GM19025 (cell line): ENCODE measurements at regions not wholly inside any gene's neighbourhood (a gene's known extent, or its start where the extent isn't known, plus 50 kb on each side); places are given as distances from the start of the nearest gene placed in this dataset.

ENCODE experiments used
- ATAC-seq: cut with Tn5 transposase; IDR thresholded peaks from one replicate; pipeline ENCODE4 v1.9.1; 2021; ENCODE audit warnings: mild to moderate bottlenecking, low read depth, moderate library complexity; ENCODE audit not compliant: unreplicated experiment

- no peak for ATAC-seq
Observed at GRCh38 chr5:30765706-30766105, 427.8 kb upstream of the CDH6 start.

DNA sequence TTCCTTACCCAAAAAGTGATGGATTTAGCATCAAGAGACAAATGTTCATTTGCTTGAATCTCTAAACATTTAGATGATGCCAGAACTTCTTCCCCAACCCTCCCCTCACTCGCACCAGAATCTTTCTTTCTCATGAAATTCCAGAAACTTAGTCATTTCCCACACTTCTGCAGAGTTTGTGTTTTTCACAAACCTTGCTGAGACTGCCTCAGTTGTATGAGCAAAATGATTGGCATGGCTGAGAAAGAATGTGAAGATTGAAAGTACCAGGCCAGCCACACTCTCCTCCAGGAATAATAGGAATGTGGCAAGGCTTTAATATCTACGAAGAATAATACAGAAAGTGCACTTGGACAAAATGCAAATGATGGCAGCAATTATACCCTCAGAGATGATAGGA lies 428.3 kb upstream of the CDH6 start:
- no peak for ATAC-seq

- no peak for ATAC-seq
Observed at GRCh38 chr5:30764704-30765103, 428.8 kb upstream of the CDH6 start.

DNA sequence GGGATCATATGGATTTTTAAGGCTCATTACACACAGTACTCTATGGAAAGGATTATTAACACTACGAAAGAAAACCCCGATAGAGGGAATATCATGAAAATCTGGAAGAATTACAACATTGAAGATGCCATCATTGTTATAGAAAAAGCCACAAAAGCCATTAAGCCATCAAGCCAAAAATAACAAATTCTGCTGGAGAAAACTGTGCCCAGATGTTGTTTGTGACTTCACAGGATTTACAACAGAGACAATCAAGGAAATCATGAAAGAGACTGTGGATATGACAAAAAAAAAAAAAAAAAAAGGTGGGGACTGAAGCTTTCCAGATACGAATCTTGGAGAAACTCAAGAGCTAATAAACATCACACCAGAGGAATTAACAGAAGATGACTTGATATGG lies 433.8 kb upstream of the CDH6 start:
- no peak for ATAC-seq

GRCh38 chr5:30752015-30752414 lies 441.5 kb upstream of the CDH6 start:
- no peak for ATAC-seq

DNA sequence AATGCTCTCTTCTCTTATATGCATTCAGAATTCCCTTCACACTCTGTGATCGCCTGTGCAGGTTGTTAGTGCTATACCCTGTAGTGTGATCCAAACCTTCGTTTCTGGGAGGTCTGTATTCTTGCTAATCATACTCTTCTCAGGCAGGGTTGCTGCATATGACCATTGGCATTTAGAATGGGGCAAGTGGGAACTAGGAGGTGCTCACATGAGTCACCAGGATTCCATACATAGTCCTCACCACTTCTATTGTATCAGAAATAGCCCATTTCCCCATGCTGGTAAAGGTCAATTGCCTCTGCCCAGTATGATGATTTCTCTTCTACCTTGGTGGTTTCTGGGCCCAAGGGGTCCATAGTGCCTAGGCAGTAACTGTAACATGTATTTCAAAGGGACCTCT lies 443.5 kb upstream of the CDH6 start:
- ATAC-seq: no peak

DNA sequence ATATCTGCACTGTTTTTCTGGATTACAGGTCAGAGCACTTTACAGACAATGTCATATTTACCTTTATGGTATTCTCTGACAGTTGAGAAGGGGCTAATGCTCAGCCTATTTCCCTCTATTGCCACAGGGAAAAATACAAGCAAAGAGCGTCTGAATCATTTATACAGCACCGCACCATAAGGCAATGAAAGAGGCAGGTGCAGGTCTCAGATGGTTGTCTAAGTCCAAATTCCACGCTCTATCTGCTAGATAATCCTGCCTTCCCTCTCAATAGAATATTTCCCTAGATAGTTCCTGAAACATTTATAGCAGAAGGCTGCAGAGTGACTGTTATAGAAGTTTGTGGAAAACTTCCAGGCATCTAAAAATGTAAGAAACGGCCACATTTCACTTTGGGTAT lies 446.1 kb upstream of the CDH6 start:
- ATAC-seq: no peak

- ATAC-seq: no peak
Observed at GRCh38 chr5:30736669-30737068, 456.8 kb upstream of the CDH6 start.

DNA sequence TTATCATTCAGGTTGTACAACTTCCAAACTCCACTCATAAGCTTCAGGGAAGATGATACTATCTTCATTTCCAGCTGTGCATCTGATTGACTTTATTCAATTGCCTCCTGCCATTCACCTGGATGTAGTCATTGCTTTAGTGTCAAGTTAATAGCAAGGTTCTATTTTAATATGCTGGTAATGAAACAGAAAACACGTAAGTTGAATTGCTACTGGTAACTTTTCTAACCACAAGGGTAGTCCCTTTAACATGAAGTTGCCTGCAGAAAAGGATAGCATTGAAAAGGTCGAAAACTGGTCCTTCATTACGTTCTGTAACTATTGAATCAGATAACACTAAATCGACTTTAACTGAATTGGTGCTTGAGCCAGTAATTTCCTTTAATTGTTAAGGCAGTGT lies 459.4 kb upstream of the CDH6 start:
- ATAC-seq: no peak

GRCh38 chr5:30725073-30725472 lies 468.4 kb upstream of the CDH6 start:
- no peak for ATAC-seq

DNA sequence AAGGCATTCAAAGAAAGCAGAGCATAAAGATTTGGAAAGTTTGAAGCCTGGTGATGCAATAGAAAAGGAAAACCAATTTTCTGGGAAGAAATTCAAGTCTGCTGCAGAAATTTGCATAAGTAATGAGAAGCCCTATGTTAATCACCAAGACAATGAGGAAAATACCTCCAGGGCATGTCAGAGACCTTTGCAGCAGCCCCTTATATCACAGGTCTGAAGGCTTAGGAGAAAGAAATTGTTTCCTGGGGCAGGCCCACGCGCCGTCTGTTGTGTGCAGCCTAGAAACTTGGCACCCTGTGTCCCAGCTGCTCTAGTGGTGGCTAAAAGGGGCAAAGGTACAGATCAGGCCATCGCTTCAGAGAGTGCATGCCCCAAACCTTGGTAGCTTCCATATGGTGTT lies 495.3 kb upstream of the CDH6 start:
- no peak for ATAC-seq

- no peak for ATAC-seq
Observed at GRCh38 chr5:30693326-30693725, 500.2 kb upstream of the CDH6 start.

- no peak for ATAC-seq
Observed at GRCh38 chr5:30690931-30691330, 502.6 kb upstream of the CDH6 start.

DNA sequence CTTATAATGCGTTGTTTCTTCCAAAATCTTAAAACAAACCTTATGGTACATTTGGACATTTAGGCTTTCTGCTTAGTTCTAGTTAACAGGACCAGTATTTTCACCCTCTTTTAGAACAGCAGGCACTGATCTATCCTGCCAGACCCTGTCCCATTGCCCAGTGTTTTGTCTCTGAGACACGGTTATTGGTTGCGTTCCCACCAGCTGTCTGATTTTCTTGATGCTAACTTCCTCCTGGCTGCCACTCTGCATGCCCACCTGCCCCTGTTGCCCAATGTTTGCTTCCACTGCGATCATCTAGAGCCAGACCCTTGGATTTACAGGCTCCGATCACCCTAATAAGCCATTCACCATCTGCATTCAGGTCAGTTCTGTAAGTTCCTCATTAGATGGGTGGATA lies 506.0 kb upstream of the CDH6 start:
- no peak for ATAC-seq

DNA sequence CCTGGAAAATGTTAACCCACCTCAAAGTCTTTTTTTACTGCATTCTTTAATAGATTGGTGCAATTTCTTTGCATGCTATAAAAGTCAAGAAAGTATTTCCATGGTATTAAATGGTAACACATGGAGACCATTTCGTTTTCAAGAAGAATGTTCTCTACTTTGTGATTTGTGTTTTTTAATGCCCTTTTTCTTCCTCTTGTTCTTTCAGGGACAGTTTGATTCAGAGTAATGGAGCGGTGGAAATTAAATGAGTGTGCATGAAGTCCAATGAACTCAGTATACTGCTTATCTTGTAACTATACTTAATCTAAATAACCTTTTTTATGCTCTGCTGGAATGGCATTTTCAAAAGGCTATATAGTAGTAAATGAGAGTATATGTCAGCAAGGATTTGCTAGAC lies 507.0 kb upstream of the CDH6 start:
- ATAC-seq: no peak

- ATAC-seq: no peak
Observed at GRCh38 chr5:30676223-30676840, 517.2 kb upstream of the CDH6 start.

- no peak for ATAC-seq
Observed at GRCh38 chr5:30667293-30667692, 526.2 kb upstream of the CDH6 start.

DNA sequence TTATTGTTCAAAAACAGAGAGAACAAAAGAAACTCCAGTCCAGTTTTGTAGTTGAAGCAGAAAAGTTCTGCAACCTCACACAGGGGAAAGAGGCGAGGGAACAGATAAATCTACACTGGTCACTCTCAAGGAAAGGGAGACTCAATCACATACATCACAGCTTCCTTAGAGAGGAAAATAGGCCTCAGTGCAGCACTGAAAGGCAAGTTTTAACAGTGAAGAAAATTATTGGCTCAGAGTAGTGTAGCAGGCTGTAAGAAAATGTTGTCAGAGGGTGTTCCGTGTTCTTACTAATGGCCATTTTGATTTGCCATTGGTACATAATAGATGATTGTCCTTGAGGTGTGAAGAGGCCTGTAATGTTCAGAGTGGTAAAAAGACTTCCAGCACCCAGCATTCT lies 530.0 kb upstream of the CDH6 start:
- no peak for ATAC-seq

DNA sequence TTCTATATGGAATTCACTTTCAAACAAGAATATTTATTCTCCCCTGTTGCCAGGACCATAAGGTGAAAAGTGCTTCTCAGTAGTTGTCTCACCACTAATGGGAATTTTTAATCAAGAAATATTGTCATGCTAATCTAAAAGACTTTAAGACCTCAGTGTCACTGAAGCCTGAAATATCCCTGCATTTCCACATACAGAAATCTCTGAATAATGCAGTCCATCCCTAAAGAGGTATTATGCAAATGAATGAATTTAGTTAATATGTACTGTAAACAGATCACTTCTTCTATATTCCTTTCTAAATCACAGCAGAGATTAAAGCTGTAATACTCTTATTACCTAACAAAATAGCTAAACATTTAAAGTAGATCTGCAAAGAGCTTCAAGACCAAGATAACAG lies 531.1 kb upstream of the CDH6 start:
- no peak for ATAC-seq

GRCh38 chr5:30661730-30662129 lies 531.8 kb upstream of the CDH6 start:
- no peak for ATAC-seq

GRCh38 chr5:30659417-30659816 lies 534.1 kb upstream of the CDH6 start:
- no peak for ATAC-seq

DNA sequence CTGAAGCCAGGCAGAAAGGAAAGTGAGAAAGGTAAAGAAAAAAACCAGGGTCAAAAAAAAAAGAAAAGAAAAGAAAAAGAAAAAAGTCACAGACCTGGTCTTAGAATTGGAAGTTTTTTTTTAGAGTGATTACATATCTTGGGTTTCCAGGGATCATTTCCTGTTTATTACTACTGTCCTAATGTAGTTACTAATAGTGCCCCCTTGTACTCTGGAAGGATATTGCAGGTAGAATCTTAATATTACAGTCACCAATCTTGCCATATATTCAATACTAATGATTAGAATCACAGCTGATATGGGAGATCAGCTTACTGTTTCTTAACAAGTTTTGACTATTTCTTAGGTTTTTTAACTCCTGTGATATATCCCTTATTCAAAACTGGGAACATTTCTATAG lies 543.2 kb upstream of the CDH6 start:
- ATAC-seq: no peak

DNA sequence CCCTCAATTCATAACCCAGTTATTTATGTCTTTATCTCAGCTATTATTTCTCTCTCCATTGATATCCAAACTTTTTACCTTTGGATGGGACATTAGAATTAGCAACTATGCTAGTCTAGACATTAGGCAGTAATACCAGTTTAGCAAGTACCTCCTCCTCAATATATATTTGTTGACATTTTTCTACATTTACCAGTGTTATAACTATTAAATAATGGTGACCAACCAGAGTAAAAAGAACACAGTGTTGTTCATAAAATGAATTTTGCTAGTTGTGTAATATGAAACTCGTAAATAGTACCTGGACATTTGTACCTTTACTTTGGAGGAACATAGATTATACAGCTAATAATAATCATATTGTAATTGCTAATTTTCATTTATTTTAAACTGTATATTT lies 554.6 kb upstream of the CDH6 start:
- no peak for ATAC-seq
